NCI-H2107 treated with DMSO at 0.1 percent for 48 hours (cell line): ENCODE measurements at regions not wholly inside any gene's neighbourhood (a gene's known extent, or its start where the extent isn't known, plus 50 kb on each side); places are given as distances from the start of the nearest gene placed in this dataset.

Experiments
- DNase-seq: peaks from one replicate; lab custom pipeline; 2025; ENCODE audit not compliant: unreplicated experiment; lab: John Stamatoyannopoulos, UW

DNA sequence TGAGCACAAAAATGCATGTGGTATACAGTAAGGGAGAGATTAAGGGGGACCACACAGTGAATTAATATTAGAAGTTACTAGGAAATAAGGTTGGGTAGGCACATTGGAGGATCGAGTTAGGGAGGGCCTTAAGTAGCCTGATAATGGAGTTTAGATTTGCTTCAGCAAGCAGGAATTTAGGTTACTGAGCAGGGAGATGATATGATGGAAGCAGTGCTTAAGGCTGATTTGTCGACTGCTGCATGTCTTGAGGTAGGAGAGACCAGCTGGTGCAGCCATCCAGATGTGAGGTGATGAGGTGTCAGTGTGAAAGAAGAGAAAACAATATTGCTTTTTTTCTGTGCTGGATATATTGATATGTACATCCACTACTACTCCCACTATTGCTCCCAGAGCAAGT is 55.2 kb upstream of the ACTBL2 start:
- DNase-seq, result no peak

DNA sequence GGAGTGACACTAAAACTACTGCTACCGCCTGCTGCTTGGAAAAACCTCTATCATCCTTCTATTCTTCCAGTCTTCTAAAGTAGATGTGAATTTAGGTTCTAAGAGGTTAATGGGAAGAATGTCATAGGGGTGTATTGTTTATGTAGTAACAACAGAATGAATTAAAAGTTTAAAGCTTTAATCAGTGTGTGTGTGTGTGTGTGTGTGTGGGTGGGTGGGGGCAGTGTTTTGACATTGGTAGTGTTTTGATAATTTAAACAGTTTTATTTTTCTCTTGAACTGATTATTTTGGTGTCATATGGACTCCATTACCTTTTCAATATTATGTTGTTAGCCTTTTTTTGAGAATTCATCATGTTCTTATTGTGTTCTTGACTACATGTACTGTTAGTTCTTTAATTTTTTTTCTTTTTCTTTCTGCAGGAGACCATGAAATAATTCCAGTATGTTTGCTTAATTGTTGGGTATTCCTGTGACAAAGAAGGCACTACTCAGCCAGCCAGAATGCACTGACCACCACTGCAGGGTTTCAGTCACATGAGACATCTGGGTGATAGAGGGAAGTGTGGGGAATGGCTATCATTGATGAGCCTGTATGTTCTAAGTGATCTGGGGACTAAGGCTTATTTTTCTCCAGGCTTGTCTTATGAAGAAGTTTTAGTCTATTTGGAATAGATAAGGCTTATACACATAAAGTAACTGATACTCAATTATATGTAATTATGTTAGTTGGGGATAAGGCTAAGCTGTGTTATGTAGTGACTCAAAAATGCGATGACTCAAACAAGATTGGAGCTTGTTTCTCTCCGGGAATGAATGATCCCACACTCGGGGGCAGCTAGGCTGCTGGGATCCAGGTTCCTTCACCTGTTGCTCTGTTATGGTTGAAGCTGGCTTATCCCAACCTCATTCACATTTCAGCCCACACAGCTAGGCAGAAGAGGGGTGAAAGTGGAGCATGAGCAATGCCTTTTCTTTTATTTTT is 50.2 kb upstream of the ACTBL2 start:
- no peak for DNase-seq
